ENCODE measurements at regions not wholly inside any gene's neighbourhood (a gene's known extent, or its start where the extent isn't known, plus 50 kb on each side); places are given as distances from the start of the nearest gene placed in this dataset.

GRCh38 chr18:73663581-73663980, 484.1 kb downstream of the FBXO15 start:
- Histone ChIP-seq H3K27ac (ENCODE audit: low read depth, low read length) (no peak overlapping the region), H3K9ac (ENCODE audit: low read depth, low read length) (no peak overlapping the region), H3K9me3 (ENCODE audit: insufficient read depth, low read depth, low read length) (no peaks in the 10 kb centered on the region), H3K4me1 (ENCODE audit: insufficient read depth, low read length) (no peaks in the 10 kb centered on the region), H3K36me3 (ENCODE audit: insufficient read depth, low read length) (no peaks in the 10 kb centered on the region), H3K27me3 (ENCODE audit: insufficient read depth, low read length) (no peaks in the 10 kb centered on the region), H3K4me3 (ENCODE audit: low read length) (no peak overlapping the region)
- WGBS = 98% methylated on average over 2 of the region's 2 CpGs

GRCh38 chr18:73662421-73662820, 485.2 kb downstream of the FBXO15 start:
- H3K36me3 ChIP-seq (ENCODE audit: insufficient read depth, low read length) = no peaks in the 10 kb centered on the region
- H3K27ac ChIP-seq (ENCODE audit: low read depth, low read length) = no peak overlapping the region
- no peaks in the 10 kb centered on the region for H3K4me1 ChIP-seq (ENCODE audit: insufficient read depth, low read length)
- H3K27me3 ChIP-seq (ENCODE audit: insufficient read depth, low read length) = no peaks in the 10 kb centered on the region
- no peaks in the 10 kb centered on the region for H3K9me3 ChIP-seq (ENCODE audit: insufficient read depth, low read depth, low read length)
- H3K9ac ChIP-seq (ENCODE audit: low read depth, low read length) = no peak overlapping the region
- no peak overlapping the region for H3K4me3 ChIP-seq (ENCODE audit: low read length)
- WGBS = 94% methylated on average over 4 of the region's 4 CpGs

- whole genome bisulfite sequencing = 94% methylated on average over 4 of the region's 5 CpGs
- no peak overlapping the region for H3K27ac ChIP-seq (ENCODE audit: low read depth, low read length)
- no peak overlapping the region for H3K4me3 ChIP-seq (ENCODE audit: low read length)
- no peaks in the 10 kb centered on the region for H3K9me3 ChIP-seq (ENCODE audit: insufficient read depth, low read depth, low read length)
- H3K4me1 ChIP-seq (ENCODE audit: insufficient read depth, low read length) = no peaks in the 10 kb centered on the region
- no peak overlapping the region for H3K9ac ChIP-seq (ENCODE audit: low read depth, low read length)
- H3K27me3 ChIP-seq (ENCODE audit: insufficient read depth, low read length) = no peaks in the 10 kb centered on the region
- no peaks in the 10 kb centered on the region for H3K36me3 ChIP-seq (ENCODE audit: insufficient read depth, low read length)
Measured at GRCh38 chr18:73660931-73661856, 486.4 kb downstream of the FBXO15 start.

- Histone ChIP-seq H3K36me3 (ENCODE audit: insufficient read depth, low read length) (no peaks in the 10 kb centered on the region), H3K9ac (ENCODE audit: low read depth, low read length) (no peak overlapping the region), H3K9me3 (ENCODE audit: insufficient read depth, low read depth, low read length) (no peaks in the 10 kb centered on the region), H3K4me1 (ENCODE audit: insufficient read depth, low read length) (no peaks in the 10 kb centered on the region), H3K27me3 (ENCODE audit: insufficient read depth, low read length) (no peaks in the 10 kb centered on the region), H3K4me3 (ENCODE audit: low read length) (no peak overlapping the region), H3K27ac (ENCODE audit: low read depth, low read length) (no peak overlapping the region)
Measured at GRCh38 chr18:73656691-73657090, 490.9 kb downstream of the FBXO15 start.

GRCh38 chr18:73653827-73654226, 493.8 kb downstream of the FBXO15 start:
- no peak overlapping the region for H3K9ac ChIP-seq (ENCODE audit: low read depth, low read length)
- H3K4me3 ChIP-seq (ENCODE audit: low read length) = no peak overlapping the region
- no peaks in the 10 kb centered on the region for H3K4me1 ChIP-seq (ENCODE audit: insufficient read depth, low read length)
- H3K27ac ChIP-seq (ENCODE audit: low read depth, low read length) = no peak overlapping the region
- H3K9me3 ChIP-seq (ENCODE audit: insufficient read depth, low read depth, low read length) = no peaks in the 10 kb centered on the region
- 94% methylated on average over 4 of the region's 4 CpGs for WGBS
- no peaks in the 10 kb centered on the region for H3K27me3 ChIP-seq (ENCODE audit: insufficient read depth, low read length)
- H3K36me3 ChIP-seq (ENCODE audit: insufficient read depth, low read length) = no peaks in the 10 kb centered on the region

GRCh38 chr18:73653251-73653650, 494.4 kb downstream of the FBXO15 start:
- H3K4me1 ChIP-seq (ENCODE audit: insufficient read depth, low read length) = no peaks in the 10 kb centered on the region
- no peaks in the 10 kb centered on the region for H3K36me3 ChIP-seq (ENCODE audit: insufficient read depth, low read length)
- no peak overlapping the region for H3K27ac ChIP-seq (ENCODE audit: low read depth, low read length)
- no peaks in the 10 kb centered on the region for H3K27me3 ChIP-seq (ENCODE audit: insufficient read depth, low read length)
- no peaks in the 10 kb centered on the region for H3K9me3 ChIP-seq (ENCODE audit: insufficient read depth, low read depth, low read length)
- 68% methylated on average over 2 of the region's 3 CpGs for WGBS
- H3K9ac ChIP-seq (ENCODE audit: low read depth, low read length) = no peak overlapping the region
- no peak overlapping the region for H3K4me3 ChIP-seq (ENCODE audit: low read length)

GRCh38 chr18:73647391-73647790, 500.2 kb downstream of the FBXO15 start:
- H3K9me3 ChIP-seq (ENCODE audit: insufficient read depth, low read depth, low read length) = no peaks in the 10 kb centered on the region
- WGBS = 91% methylated on average over 5 of the region's 5 CpGs
- H3K4me3 ChIP-seq (ENCODE audit: low read length) = no peak overlapping the region
- H3K36me3 ChIP-seq (ENCODE audit: insufficient read depth, low read length) = no peaks in the 10 kb centered on the region
- H3K4me1 ChIP-seq (ENCODE audit: insufficient read depth, low read length) = no peaks in the 10 kb centered on the region
- no peaks in the 10 kb centered on the region for H3K27me3 ChIP-seq (ENCODE audit: insufficient read depth, low read length)
- no peak overlapping the region for H3K27ac ChIP-seq (ENCODE audit: low read depth, low read length)
- no peak overlapping the region for H3K9ac ChIP-seq (ENCODE audit: low read depth, low read length)

- Histone ChIP-seq H3K4me1 (ENCODE audit: insufficient read depth, low read length) (no peaks in the 10 kb centered on the region), H3K4me3 (ENCODE audit: low read length) (no peak overlapping the region), H3K9me3 (ENCODE audit: insufficient read depth, low read depth, low read length) (no peaks in the 10 kb centered on the region), H3K27ac (ENCODE audit: low read depth, low read length) (no peak overlapping the region), H3K36me3 (ENCODE audit: insufficient read depth, low read length) (no peaks in the 10 kb centered on the region), H3K9ac (ENCODE audit: low read depth, low read length) (no peak overlapping the region), H3K27me3 (ENCODE audit: insufficient read depth, low read length) (no peaks in the 10 kb centered on the region)
- WGBS = 79% methylated on average over 3 of the region's 3 CpGs
Measured at GRCh38 chr18:73646772-73647171, 500.9 kb downstream of the FBXO15 start.

GRCh38 chr18:73646196-73646595, 501.4 kb downstream of the FBXO15 start:
- no peak overlapping the region for H3K4me3 ChIP-seq (ENCODE audit: low read length)
- H3K9me3 ChIP-seq (ENCODE audit: insufficient read depth, low read depth, low read length) = no peaks in the 10 kb centered on the region
- no peaks in the 10 kb centered on the region for H3K4me1 ChIP-seq (ENCODE audit: insufficient read depth, low read length)
- 81% methylated on average over 4 of the region's 4 CpGs for WGBS
- H3K36me3 ChIP-seq (ENCODE audit: insufficient read depth, low read length) = no peaks in the 10 kb centered on the region
- H3K27me3 ChIP-seq (ENCODE audit: insufficient read depth, low read length) = no peaks in the 10 kb centered on the region
- H3K27ac ChIP-seq (ENCODE audit: low read depth, low read length) = no peak overlapping the region
- no peak overlapping the region for H3K9ac ChIP-seq (ENCODE audit: low read depth, low read length)

- no peaks in the 10 kb centered on the region for H3K9me3 ChIP-seq (ENCODE audit: insufficient read depth, low read depth, low read length)
- no peak overlapping the region for H3K27ac ChIP-seq (ENCODE audit: low read depth, low read length)
- H3K9ac ChIP-seq (ENCODE audit: low read depth, low read length) = no peak overlapping the region
- WGBS = 95% methylated on average over 1 of the region's 2 CpGs
- H3K4me1 ChIP-seq (ENCODE audit: insufficient read depth, low read length) = no peaks in the 10 kb centered on the region
- H3K27me3 ChIP-seq (ENCODE audit: insufficient read depth, low read length) = no peaks in the 10 kb centered on the region
- no peak overlapping the region for H3K4me3 ChIP-seq (ENCODE audit: low read length)
- no peaks in the 10 kb centered on the region for H3K36me3 ChIP-seq (ENCODE audit: insufficient read depth, low read length)
Measured at GRCh38 chr18:73645160-73645715, 502.4 kb downstream of the FBXO15 start.

- H3K36me3 ChIP-seq (ENCODE audit: insufficient read depth, low read length) = no peaks in the 10 kb centered on the region
- WGBS = 91% methylated on average over 6 of the region's 6 CpGs
- no peak overlapping the region for H3K4me3 ChIP-seq (ENCODE audit: low read length)
- no peaks in the 10 kb centered on the region for H3K9me3 ChIP-seq (ENCODE audit: insufficient read depth, low read depth, low read length)
- H3K9ac ChIP-seq (ENCODE audit: low read depth, low read length) = no peak overlapping the region
- no peak overlapping the region for H3K27ac ChIP-seq (ENCODE audit: low read depth, low read length)
- H3K4me1 ChIP-seq (ENCODE audit: insufficient read depth, low read length) = no peaks in the 10 kb centered on the region
- no peaks in the 10 kb centered on the region for H3K27me3 ChIP-seq (ENCODE audit: insufficient read depth, low read length)
Measured at GRCh38 chr18:73639788-73640187, 507.8 kb downstream of the FBXO15 start.
